K562 (cell line): ENCODE measurements at regions not wholly inside any gene's neighbourhood (a gene's known extent, or its start where the extent isn't known, plus 50 kb on each side); places are given as distances from the start of the nearest gene placed in this dataset.

Source experiments
- ATAC-seq: fragments of 200-7000 bp; cut with Tn5 transposase; 3 replicates; pipeline ENCODE4 v1.9.1; 2020; ENCODE audit warnings: moderate library complexity
- BruUV-seq: library from RNA; stranded (reverse); fragments of 400-500 nt; replicated peaks from 2 replicates; lab custom pipeline; 2021; lab: Mats Ljungman, UMichigan
- CTCF ChIA-PET: fragments of 300-600 bp; formaldehyde crosslinking; extraction: SDS; loops from one replicate; lab custom pipeline; 2021; ENCODE audit warnings: low intra/inter-chr PET ratio; lab: Yijun Ruan, JAX
- POLR2A ChIA-PET: fragments of 300-600, 350-650 bp; sonication (Branson Sonifier 250); formaldehyde crosslinking; extraction: SDS; loops from one replicate; lab custom pipeline; 2021; ENCODE audit warnings: antibody characterized with exemption, inconsistent platforms; lab: Yijun Ruan, JAX
- DNase-seq, 4 experiments: peaks; one replicate each; pipeline versions ENCODE4 v3.0.0 to v3.0.0-alpha.2; 2011 to 2018; ENCODE audit warnings: low spot score in 3 of 4, mixed read lengths in 3 of 4; ENCODE audit errors: extremely low read depth in 1 of 4
- FAIRE-seq: peaks from 2 replicates; lab custom pipeline; 2011; peaks lifted over from hg19 to GRCh38; lab: Jason Lieb, UNC
- H2AFZ ChIP-seq: 2 replicates; pipeline ENCODE4 v1.6.0; 2011; ENCODE audit warnings: low read depth, low read length, control low read depth, inconsistent platforms
- H3K27ac ChIP-seq: fragments of 200-600 bp; 3 replicates; pipeline ENCODE4 v1.8.0; 2011; ENCODE audit warnings: low read depth, mild to moderate bottlenecking, control low read depth, inconsistent platforms, low read length, moderate library complexity, mixed read lengths; ENCODE audit errors: extremely low read depth
- H3K27me3 ChIP-seq, 2 experiments: fragments of 300-600 bp in 1 of 2; 2 replicates in 1 of 2; 3 replicates in 1 of 2; pipeline versions ENCODE4 v1.6.0 to v1.8.0; 2011; ENCODE audit warnings: inconsistent platforms in 2 of 2, low read length in 2 of 2, mild to moderate bottlenecking in 1 of 2, mixed read lengths in 1 of 2, moderate library complexity in 1 of 2; ENCODE audit not compliant: control insufficient read depth in 2 of 2, insufficient read depth in 2 of 2
- H3K36me3 ChIP-seq: fragments of 300-600 bp; 3 replicates; pipeline ENCODE4 v1.8.0; 2011; ENCODE audit warnings: mild to moderate bottlenecking, low read length, inconsistent platforms; ENCODE audit not compliant: control insufficient read depth, insufficient read depth
- H3K4me1 ChIP-seq, 2 experiments: fragments of 200-600 bp in 1 of 2; replicated peaks in 1 of 2; 2 replicates in 1 of 2; 3 replicates in 1 of 2; pipeline versions ENCODE4 v1.5.1 to v1.8.0; 2011; ENCODE audit warnings: inconsistent platforms in 2 of 2, low read length in 2 of 2, mild to moderate bottlenecking in 1 of 2, mixed read lengths in 1 of 2, moderate library complexity in 1 of 2; ENCODE audit not compliant: control insufficient read depth in 2 of 2, insufficient read depth in 2 of 2
- H3K4me2 ChIP-seq: 2 replicates; pipeline ENCODE4 v1.6.1; 2011; ENCODE audit warnings: low read length, control low read depth, inconsistent platforms, mixed read lengths; ENCODE audit not compliant: insufficient read depth
- H3K4me3 ChIP-seq: fragments of 200-600 bp; sonication (generic), shearing (Covaris generic); 2 replicates; pipeline ENCODE4 v1.5.1; 2016; ENCODE audit warnings: control low read depth, inconsistent platforms
- H3K79me2 ChIP-seq: fragments of 200-600 bp; 3 replicates; pipeline ENCODE4 v1.8.0; 2011; ENCODE audit warnings: low read length, inconsistent platforms; ENCODE audit not compliant: control insufficient read depth, insufficient read depth
- H3K9ac ChIP-seq, 2 experiments: 2 replicates each; pipeline versions ENCODE4 v1.6.0 to v1.6.1; 2011; ENCODE audit warnings: low read depth in 2 of 2, low read length in 2 of 2, control low read depth in 1 of 2, inconsistent platforms in 1 of 2, mild to moderate bottlenecking in 1 of 2, mixed read lengths in 1 of 2; ENCODE audit not compliant: insufficient read depth in 1 of 2
- H3K9me1 ChIP-seq: one replicate; pipeline ENCODE4 v1.6.0; 2011; ENCODE audit warnings: inconsistent platforms, mild to moderate bottlenecking, low read length, moderate library complexity; ENCODE audit not compliant: control insufficient read depth, insufficient read depth
- H3K9me3 ChIP-seq: replicated peaks from 2 replicates; pipeline ENCODE4 v1.5.1; 2011; ENCODE audit warnings: low read depth, low read length, inconsistent platforms; ENCODE audit not compliant: control insufficient read depth, insufficient read depth
- H4K20me1 ChIP-seq: replicated peaks from 2 replicates; pipeline ENCODE4 v1.6.1; 2011; ENCODE audit warnings: low read length, inconsistent platforms, mixed read lengths; ENCODE audit not compliant: control insufficient read depth, insufficient read depth
- ARNT ChIP-seq, 2 experiments: fragments of 450-650 bp; IDR thresholded peaks; 2 replicates each; pipeline ENCODE4 v1.6.1; 2016; ENCODE audit warnings: mild to moderate bottlenecking in 1 of 2
- CBX1 ChIP-seq: sonication (generic); IDR thresholded peaks from 2 replicates; pipeline ENCODE4 v1.6.1; 2016; ENCODE audit warnings: antibody characterized with exemption, low read depth, mild to moderate bottlenecking
- CEBPG ChIP-seq, 3 experiments: fragments of 200-800 bp in 1 of 3; sonication (Bioruptor generic) in 1 of 3; sonication (generic) in 1 of 3; formaldehyde crosslinking in 1 of 3; IDR thresholded peaks in 2 of 3; conservative IDR thresholded peaks in 1 of 3; 2 replicates each; pipeline versions ENCODE4 v1.6.1 to v1.8.0; 2016 to 2022; ENCODE audit warnings: missing compliant biosample characterization in 2 of 3, missing genetic modification characterization in 2 of 3, mild to moderate bottlenecking in 1 of 3, missing genetic modification reagents in 1 of 3
- CSDE1 ChIP-seq, 2 experiments: fragments of 450-650 bp; IDR thresholded peaks; 2 replicates each; pipeline ENCODE4 v1.6.1; 2016; ENCODE audit warnings: mild to moderate bottlenecking in 1 of 2
- HNRNPUL1 ChIP-seq: fragments of 200-400 bp; formaldehyde crosslinking; IDR thresholded peaks from 2 replicates; pipeline ENCODE4 v1.6.1; 2017; ENCODE audit warnings: low read length
- L3MBTL2 ChIP-seq: fragments of 450-650 bp; IDR thresholded peaks from 2 replicates; pipeline ENCODE4 v1.6.1; 2016; ENCODE audit warnings: mild to moderate bottlenecking, moderate library complexity
- RUNX1 ChIP-seq: sonication (generic); IDR thresholded peaks from 2 replicates; pipeline ENCODE4 v1.6.1; 2016; ENCODE audit warnings: antibody characterized with exemption, low read depth
- SNRNP70 ChIP-seq: fragments of 200-400 bp; formaldehyde crosslinking; optimal IDR thresholded peaks from 2 replicates; pipeline ENCODE3; 2017; ENCODE audit warnings: low read depth, low read length
- UBTF ChIP-seq, 2 experiments: IDR thresholded peaks; 2 replicates each; pipeline ENCODE4 v1.6.1; 2012; ENCODE audit warnings: improper control_type of control experiment in 2 of 2, low read depth in 2 of 2, low read length in 2 of 2, borderline replicate concordance in 1 of 2
- ZNF124 ChIP-seq: sonication (generic); formaldehyde crosslinking; IDR thresholded peaks from 2 replicates; pipeline ENCODE4 v1.8.1; 2022; ENCODE audit warnings: missing genetic modification reagents
- ZNF3 ChIP-seq: fragments of 250-450 bp; sonication (Bioruptor Pico); IDR thresholded peaks from 2 replicates; pipeline ENCODE4 v1.5.0; 2021; ENCODE audit warnings: mild to moderate bottlenecking, moderate library complexity
- ZNF586 ChIP-seq: fragments of 450-650 bp; formaldehyde crosslinking; conservative IDR thresholded peaks from 2 replicates; pipeline ENCODE4 v1.4.0; 2020; ENCODE audit warnings: mild to moderate bottlenecking, moderate library complexity
- WGBS: fragments of 100-300 bp; shearing (Covaris generic); methylation state at CpG from one replicate; pipeline ENCODE4 v1.1.6; 2016; ENCODE audit warnings: low coverage, mixed read lengths; ENCODE audit not compliant: insufficient coverage; ENCODE audit errors: missing lambda C conversion rate; 5-methylcytosine and 5-hydroxymethylcytosine counted together
- in situ Hi-C: fragments of 300-500 bp; cut with MboI; formaldehyde crosslinking; loops from 4 replicates; pipeline ENCODE4 v1.15.0; 2018; ENCODE audit warnings: inconsistent platforms, mixed read lengths
- intact Hi-C: fragments of 100-400 bp; cut with micrococcal nuclease; formaldehyde crosslinking; loops from 2 replicates; pipeline ENCODE4 v1.14.2; 2022

- H3K9me3 ChIP-seq = no peaks in the 10 kb centered on the region
- peaks cover 4 to 11% of the 10 kb centered on the region in 2 experiments; a peak in 2 of 5 replicates for H3K27me3 ChIP-seq
- H3K36me3 ChIP-seq = no peaks in the 10 kb centered on the region
- no TSS peak for BruUV-seq
- DNase-seq (no peak), ATAC-seq (no peak), FAIRE-seq (no peak)
- H3K27ac ChIP-seq = no peak overlapping the region
- no peak overlapping the region for H2AFZ ChIP-seq
- CTCF ChIA-PET = no interaction called here
- WGBS = 0% methylated on average over 3 of the region's 4 CpGs
- H4K20me1 ChIP-seq = no peaks in the 10 kb centered on the region
- H3K4me3 ChIP-seq = no peak overlapping the region
- no peak overlapping the region for H3K4me2 ChIP-seq
- H3K9me1 ChIP-seq = no peaks in the 10 kb centered on the region
- no peak overlapping the region for H3K9ac ChIP-seq
- intact Hi-C loops = no loop called here
- no peaks in the 10 kb centered on the region for H3K4me1 ChIP-seq
- H3K79me2 ChIP-seq = no peaks in the 10 kb centered on the region
- POLR2A ChIA-PET = no interaction called here
- TF ChIP-seq SNRNP70 (no peak), ZNF124 (no peak), CBX1 (no peak), ZNF3 (CRISPR knock-in tag) (no peak), UBTF (IDR thresholded peaks at IDR 0.05; ENCODE audit: borderline replicate concordance in 1 of 2, low read depth in 2 of 2, low read length in 2 of 2) (no peak), ZNF586 (CRISPR knock-in tag) (no peak), RUNX1 (no peak), CSDE1 (IDR thresholded peaks at IDR 0.05) (no peak), HNRNPUL1 (no peak), CEBPG (CRISPR knock-in tag; IDR thresholded peaks at IDR 0.05) (no peak), CEBPG (tag; conservative IDR thresholded peaks at IDR 0.05 in 1 of 2, IDR thresholded peaks at IDR 0.05 in 1 of 2) (no peak), ARNT (IDR thresholded peaks at IDR 0.05) (no peak), L3MBTL2 (no peak)
- in situ Hi-C loops = no loop called here
Measured at GRCh38 chr3:107989661-107990060, 101.2 kb downstream of the CD47 start.
